Sigmoid colon (tissue), 4 donors: ENCODE measurements at regions not wholly inside any gene's neighbourhood (a gene's known extent, or its start where the extent isn't known, plus 50 kb on each side); places are given as distances from the start of the nearest gene placed in this dataset.

Experiments used
- CTCF ChIP-seq, 4 experiments: fragments of 450-650 bp in 3 of 4; fragments of 200-600 bp in 1 of 4; IDR thresholded peaks; one replicate each; pipeline ENCODE4 v1.5.1; 2016 to 2019; ENCODE audit warnings: antibody characterized with exemption in 4 of 4, mild to moderate bottlenecking in 3 of 4, moderate library complexity in 2 of 4
- EP300 ChIP-seq, 4 donors: sonication (generic); formaldehyde crosslinking; IDR thresholded peaks; one replicate each; pipeline ENCODE4 v1.6.1; 2017; ENCODE audit warnings: antibody characterized with exemption in 4 of 4
- POLR2A ChIP-seq, 2 donors: fragments of 450-650 bp; IDR thresholded peaks; one replicate each; pipeline ENCODE4 v1.6.1; 2016; ENCODE audit warnings: antibody characterized with exemption in 2 of 2, mild to moderate bottlenecking in 2 of 2, moderate library complexity in 2 of 2
- POLR2AphosphoS5 ChIP-seq, 4 donors: sonication (generic); formaldehyde crosslinking; IDR thresholded peaks; one replicate each; pipeline ENCODE4 v1.6.1; 2017; ENCODE audit warnings: antibody characterized with exemption in 4 of 4

- TF ChIP-seq CTCF (IDR thresholded peaks at IDR 0.05) (no peak), POLR2A (IDR thresholded peaks at IDR 0.05) (no peak), POLR2AphosphoS5 (IDR thresholded peaks at IDR 0.05) (no peak), EP300 (IDR thresholded peaks at IDR 0.05) (no peak)
Observed at GRCh38 chr6:113375950-113376846, 480.9 kb upstream of the MARCKS start.
